Fibroblast of skin of abdomen (primary cell): ENCODE measurements at regions not wholly inside any gene's neighbourhood (a gene's known extent, or its start where the extent isn't known, plus 50 kb on each side); places are given as distances from the start of the nearest gene placed in this dataset.

Experiments used
- DNase-seq: peaks from one replicate; pipeline ENCODE4 v3.0.0-alpha.2; 2013

DNA sequence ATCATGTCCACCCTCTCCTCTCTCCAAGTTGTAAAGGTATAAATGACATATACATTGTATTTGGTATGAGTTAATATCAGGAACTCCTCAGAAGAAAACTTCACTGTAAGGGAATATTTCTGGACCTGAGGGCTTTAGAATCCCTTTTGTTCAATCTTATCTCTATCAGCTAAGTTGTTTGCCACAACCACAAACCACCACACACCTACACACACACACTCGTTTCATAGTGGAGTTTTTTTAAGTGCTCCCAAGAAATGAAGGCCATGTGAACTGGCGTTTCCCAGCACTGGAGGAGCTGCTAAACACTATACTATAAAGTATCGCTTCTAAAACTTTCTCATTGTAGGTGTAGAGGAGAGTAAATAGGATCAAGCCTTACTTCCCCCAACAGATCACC, 64.8 kb upstream of the GHITM start:
- DNase-seq: no peak

DNA sequence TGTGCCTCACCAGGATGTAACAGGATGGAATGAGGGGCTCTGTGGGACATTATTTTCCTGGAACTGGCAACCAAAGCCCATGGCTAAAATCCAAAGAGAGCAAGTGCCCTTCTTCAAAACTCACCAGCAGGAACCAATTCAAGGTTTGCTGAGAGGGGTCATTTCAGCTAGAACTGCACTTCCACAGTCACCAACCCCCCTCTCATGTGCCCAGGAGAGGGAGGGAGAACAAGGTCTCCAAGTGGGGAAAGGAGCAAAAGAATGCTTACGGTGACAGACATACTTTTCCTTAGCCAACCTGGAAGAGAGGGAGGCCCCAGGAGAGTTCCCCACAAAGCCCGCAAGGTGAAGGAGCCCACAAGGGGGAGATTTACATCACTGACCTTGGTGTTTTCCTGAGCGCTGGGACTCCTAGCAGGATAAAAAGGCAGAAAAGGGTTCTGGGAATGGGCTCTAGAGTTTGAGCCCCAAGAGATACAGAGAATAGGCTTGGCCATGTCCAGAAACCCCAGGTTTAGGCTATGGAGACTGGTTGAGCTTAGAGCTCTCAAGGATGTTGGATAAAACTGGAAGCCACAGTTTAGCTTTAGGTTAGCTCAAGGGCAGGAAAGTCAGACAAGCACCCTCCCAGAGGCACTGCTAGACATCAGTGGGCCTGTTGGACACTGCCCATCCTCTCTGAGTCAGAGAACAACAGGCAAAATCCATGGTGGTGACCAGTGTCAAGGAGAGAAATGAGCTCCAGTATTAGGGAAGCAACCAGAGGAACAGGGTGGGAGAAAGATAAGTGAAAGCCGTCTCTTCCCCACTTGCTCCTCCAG, 63.9 kb upstream of the GHITM start:
- DNase-seq: no peak

DNA sequence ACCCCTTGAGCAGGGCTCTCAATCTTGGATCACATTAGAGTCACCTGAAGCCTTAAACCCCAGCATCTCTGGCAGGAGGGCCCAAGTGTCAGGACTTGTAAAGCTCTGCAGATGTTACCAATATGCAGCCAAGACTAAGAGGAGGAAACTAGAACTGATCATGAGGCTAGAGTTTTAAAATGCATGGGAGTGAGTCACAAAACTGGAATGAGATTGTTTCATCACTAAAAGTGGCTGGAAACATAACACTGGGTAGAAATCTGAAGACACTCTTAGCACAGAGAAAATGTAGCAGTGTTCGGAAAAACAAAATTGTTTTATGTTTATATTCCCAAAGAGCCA, 63.3 kb upstream of the GHITM start:
- peak; percentile 85 for DNase-seq

DNA sequence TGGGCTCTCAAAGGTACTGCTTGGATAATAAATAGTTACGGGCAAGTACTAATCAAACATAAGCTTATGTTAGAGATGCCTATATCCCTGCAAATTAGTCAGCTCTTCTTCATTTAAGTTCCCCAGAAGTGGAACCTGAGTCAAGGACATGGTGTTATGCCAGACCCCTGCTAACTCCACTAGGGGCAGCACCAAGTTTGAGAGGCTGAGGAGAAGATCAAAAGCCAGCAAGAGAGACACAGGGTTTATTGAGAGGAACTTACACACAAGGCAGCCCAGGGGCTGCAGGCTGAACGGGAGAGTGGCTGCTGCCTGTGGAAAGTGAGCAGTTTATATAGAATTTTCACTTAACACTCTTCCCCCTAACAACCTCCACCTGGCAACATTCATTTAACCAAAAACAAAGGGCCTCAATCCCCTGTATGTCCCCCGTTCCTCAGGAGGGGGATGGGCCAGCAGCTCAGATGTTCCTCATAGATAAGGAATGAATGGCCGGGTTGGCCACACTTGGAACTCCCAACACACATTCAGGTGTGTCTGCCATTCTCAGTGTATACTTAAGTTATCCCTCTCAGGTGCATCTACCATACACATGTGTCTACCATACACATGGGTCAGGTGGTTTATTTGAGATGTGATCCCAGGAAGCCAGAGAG, 62.6 kb upstream of the GHITM start:
- DNase-seq: peak; percentile 76

DNA sequence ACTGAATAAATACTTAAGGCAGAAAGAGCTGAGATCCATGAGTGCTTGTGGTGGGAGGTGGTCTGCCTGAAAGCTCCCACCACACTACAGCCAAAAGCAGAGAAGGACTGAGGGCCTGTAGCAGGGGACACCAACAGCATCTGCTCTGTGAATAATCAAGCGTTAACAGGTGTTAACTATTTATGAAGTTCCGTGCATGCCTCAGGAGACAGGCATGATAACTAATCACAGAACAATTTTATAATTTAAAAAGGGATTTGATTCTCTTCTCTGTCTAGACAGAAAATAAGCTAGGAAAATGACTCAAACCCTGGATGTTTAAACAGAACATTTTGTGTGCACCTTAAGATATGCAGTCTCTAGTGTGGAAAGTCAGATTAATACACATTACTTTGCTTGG, 61.5 kb upstream of the GHITM start:
- DNase-seq: peak; percentile 52

DNA sequence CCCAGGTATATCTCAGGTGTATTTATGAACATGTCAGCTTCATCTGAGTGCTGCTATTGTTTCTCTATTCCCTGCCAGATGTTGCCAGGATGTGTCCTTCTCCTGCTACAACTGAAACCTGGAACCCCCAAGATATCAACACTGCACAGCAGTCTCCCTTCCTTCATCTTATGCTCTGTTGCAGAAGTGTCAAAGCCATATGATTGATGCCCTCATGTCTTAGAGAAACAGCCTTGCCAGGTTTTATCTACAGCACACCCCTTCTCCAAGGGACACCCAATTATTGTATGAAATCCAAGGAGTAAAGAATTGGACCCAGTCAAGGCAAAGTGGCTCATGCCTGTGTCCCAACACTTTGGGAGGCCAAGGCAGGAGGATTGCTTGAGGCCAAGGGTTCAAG, 60.5 kb upstream of the GHITM start:
- no peak for DNase-seq

DNA sequence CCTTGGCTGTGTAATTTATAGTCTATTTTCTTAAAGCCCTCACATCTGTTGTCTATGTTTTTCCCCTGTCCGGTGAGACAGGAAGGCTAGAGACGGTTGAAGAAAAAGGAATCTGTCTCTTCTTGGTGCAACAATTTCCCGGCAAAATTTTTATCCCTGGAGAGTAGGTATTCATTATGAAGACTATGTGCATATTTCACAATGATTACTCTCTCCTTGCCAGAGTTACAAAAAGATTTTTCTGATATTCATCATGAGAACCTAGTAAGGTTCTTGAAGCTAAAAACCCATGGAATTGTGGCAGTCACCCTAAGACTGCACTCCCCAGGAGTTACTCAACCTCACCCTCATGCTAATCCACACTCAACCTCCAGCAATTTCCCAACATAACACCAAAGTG, 55.0 kb upstream of the GHITM start:
- peak; percentile 8 for DNase-seq

DNA sequence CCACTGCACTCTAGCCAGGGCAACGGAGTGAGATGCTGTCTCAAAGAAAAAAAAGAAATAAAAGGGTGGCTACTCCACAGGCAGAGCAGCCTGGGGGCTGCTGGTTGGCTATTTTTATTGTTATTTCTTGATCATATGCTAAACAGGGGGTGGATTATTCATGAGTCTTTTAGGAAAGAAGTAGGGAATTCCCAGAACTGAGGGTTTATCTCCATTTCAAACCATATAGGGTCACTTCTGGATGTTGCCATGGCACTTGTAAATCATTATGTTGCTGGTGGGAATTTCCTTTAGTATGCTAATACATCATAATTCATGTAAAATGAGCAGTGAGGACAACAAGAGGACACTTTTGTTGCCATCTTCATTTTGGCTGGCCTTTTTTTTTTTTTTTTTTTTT, 52.1 kb upstream of the GHITM start:
- no peak for DNase-seq

DNA sequence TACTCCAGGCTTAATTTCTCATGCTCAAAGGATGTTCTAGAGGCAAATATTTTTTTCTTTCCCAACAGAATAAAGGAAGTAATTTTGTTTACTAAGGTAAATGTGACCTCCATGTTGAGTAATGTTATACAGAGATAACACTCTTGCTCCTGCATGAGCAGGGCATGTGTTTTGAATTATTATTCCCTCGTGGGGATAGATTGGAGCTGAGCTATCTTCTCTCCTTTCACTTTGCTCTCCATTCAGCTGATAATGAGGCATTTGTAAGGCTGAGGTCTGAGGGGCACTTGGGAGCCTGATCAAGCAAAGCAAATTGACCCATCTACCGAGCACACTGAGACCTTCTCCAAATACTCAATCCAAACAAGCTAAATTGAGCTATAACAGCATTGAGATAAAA, 50.7 kb upstream of the GHITM start:
- DNase-seq: no peak

DNA sequence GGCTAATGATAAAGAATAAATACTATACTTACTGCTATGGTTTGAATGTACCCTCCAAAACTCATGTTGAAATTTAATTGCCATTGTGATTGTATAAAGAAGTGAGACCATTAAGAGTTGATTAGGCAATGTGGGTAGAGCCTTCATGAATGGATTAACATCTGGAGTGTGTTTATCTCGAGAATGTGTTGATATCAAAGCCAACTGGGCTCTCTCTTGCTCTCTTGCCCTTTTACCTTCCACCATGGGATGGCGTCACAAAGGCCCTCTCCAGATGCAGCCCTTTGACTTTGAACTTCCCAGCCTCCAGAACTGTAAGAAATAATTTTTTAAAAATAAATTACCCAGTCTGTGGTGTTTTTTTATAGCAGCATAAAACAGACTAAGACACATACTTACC, 50.1 kb upstream of the GHITM start:
- no peak for DNase-seq
